HepG2 (cell line): ENCODE measurements at regions not wholly inside any gene's neighbourhood (a gene's known extent, or its start where the extent isn't known, plus 50 kb on each side); places are given as distances from the start of the nearest gene placed in this dataset.

ENCODE experiments used
- ATAC-seq: fragments of 200-7000 bp; cut with Tn5 transposase; 3 replicates; pipeline ENCODE4 v1.9.1; 2020; ENCODE audit warnings: mild to moderate bottlenecking, moderate library complexity
- BruUV-seq: library from RNA; stranded (reverse); fragments of 400-500 nt; replicated peaks from 2 replicates; lab custom pipeline; 2021; lab: Mats Ljungman, UMichigan
- CTCF ChIA-PET: fragments of 300-600 bp; formaldehyde crosslinking; extraction: SDS; loops from one replicate; lab custom pipeline; 2021; ENCODE audit warnings: low total read pairs, inconsistent platforms, low intra/inter-chr PET ratio; lab: Yijun Ruan, JAX
- POLR2A ChIA-PET: fragments of 350-600 bp; sonication (Branson Sonifier 250); formaldehyde crosslinking; loops from one replicate; lab custom pipeline; 2020; ENCODE audit warnings: antibody characterized with exemption, inconsistent platforms; lab: Yijun Ruan, JAX
- DNase-seq: peaks from one replicate; pipeline ENCODE4 v3.0.0-alpha.2; 2015; ENCODE audit warnings: low spot score
- FAIRE-seq: peaks from 3 replicates; lab custom pipeline; 2011; peaks lifted over from hg19 to GRCh38; lab: Jason Lieb, UNC
- H2AFZ ChIP-seq: one replicate; pipeline ENCODE4 v1.6.1; 2011; ENCODE audit warnings: low read length, inconsistent platforms
- H3K27ac ChIP-seq: fragments of 300-600 bp; 3 replicates; pipeline ENCODE4 v1.8.0; 2011; ENCODE audit warnings: mixed run types, mild to moderate bottlenecking, mixed read lengths, low read length, inconsistent platforms; ENCODE audit not compliant: insufficient read depth; ENCODE audit errors: extremely low read length
- H3K27me3 ChIP-seq, 2 experiments: fragments of 200-600 bp in 1 of 2; 2 replicates in 1 of 2; 3 replicates in 1 of 2; pipeline versions ENCODE4 v1.6.0 to v1.8.0; 2011; ENCODE audit warnings: low read length in 2 of 2, mild to moderate bottlenecking in 2 of 2, moderate library complexity in 2 of 2, inconsistent platforms in 1 of 2; ENCODE audit not compliant: insufficient read depth in 2 of 2, control insufficient read depth in 1 of 2
- H3K36me3 ChIP-seq, 2 experiments: fragments of 200-600 bp in 1 of 2; replicated peaks in 1 of 2; 2 replicates in 1 of 2; 3 replicates in 1 of 2; pipeline versions ENCODE4 v1.5.1 to v1.8.0; 2011; ENCODE audit warnings: low read length in 2 of 2, inconsistent platforms in 1 of 2; ENCODE audit not compliant: insufficient read depth in 2 of 2, control insufficient read depth in 1 of 2
- H3K4me1 ChIP-seq: 2 replicates; pipeline ENCODE4 v1.5.1; 2012; ENCODE audit warnings: low read length, inconsistent platforms; ENCODE audit not compliant: insufficient read depth
- H3K4me2 ChIP-seq: 2 replicates; pipeline ENCODE4 v1.6.0; 2011; ENCODE audit warnings: low read depth, low read length, inconsistent platforms
- H3K4me3 ChIP-seq, 3 experiments: fragments of 200-600 bp in 1 of 3; sonication (generic), shearing (Covaris generic) in 1 of 3; replicated peaks in 1 of 3; 2 replicates each; pipeline ENCODE4 v1.5.1; 2011 to 2016; ENCODE audit warnings: low read length in 3 of 3, inconsistent platforms in 2 of 3, low read depth in 2 of 3, mild to moderate bottlenecking in 2 of 3, control low read depth in 1 of 3, mixed read lengths in 1 of 3; ENCODE audit not compliant: insufficient read depth in 1 of 3
- H3K79me2 ChIP-seq: one replicate; pipeline ENCODE4 v1.6.1; 2011; ENCODE audit warnings: low read length, inconsistent platforms; ENCODE audit not compliant: insufficient read depth
- H3K9ac ChIP-seq: 2 replicates; pipeline ENCODE4 v1.6.0; 2011; ENCODE audit warnings: mild to moderate bottlenecking, low read depth, low read length, inconsistent platforms; ENCODE audit not compliant: insufficient read depth
- H3K9me3 ChIP-seq: 2 replicates; pipeline ENCODE4 v1.5.1; 2012; ENCODE audit warnings: mild to moderate bottlenecking, low read length
- H4K20me1 ChIP-seq: 2 replicates; pipeline ENCODE4 v1.6.0; 2011; ENCODE audit warnings: inconsistent platforms, mild to moderate bottlenecking, low read length, moderate library complexity; ENCODE audit not compliant: insufficient read depth
- BRD4 ChIP-seq: sonication (generic); formaldehyde crosslinking; IDR thresholded peaks from 2 replicates; pipeline ENCODE4 v1.4.0; 2020; ENCODE audit warnings: missing genetic modification reagents
- CENPT ChIP-seq: sonication (generic); formaldehyde crosslinking; IDR thresholded peaks from 2 replicates; pipeline ENCODE4 v1.8.0; 2022; ENCODE audit warnings: low read depth, mild to moderate bottlenecking, moderate library complexity, missing genetic modification reagents
- DNMT3B ChIP-seq: conservative IDR thresholded peaks from 2 replicates; pipeline ENCODE4 v1.6.1; 2016; ENCODE audit warnings: missing biosample characterization, control low read depth
- GTF3A ChIP-seq: sonication (generic); formaldehyde crosslinking; conservative IDR thresholded peaks from 2 replicates; pipeline ENCODE4 v1.4.0; 2020; ENCODE audit warnings: mild to moderate bottlenecking, missing genetic modification reagents
- HMGXB4 ChIP-seq, 2 experiments: sonication (generic) in 1 of 2; formaldehyde crosslinking in 1 of 2; IDR thresholded peaks; 2 replicates each; pipeline versions ENCODE4 v1.4.0 to v1.6.1; 2018 to 2020; ENCODE audit warnings: missing genetic modification reagents in 2 of 2, borderline replicate concordance in 1 of 2, low read depth in 1 of 2, mild to moderate bottlenecking in 1 of 2, missing biosample characterization in 1 of 2
- KDM4B ChIP-seq: sonication (generic); formaldehyde crosslinking; IDR thresholded peaks from 2 replicates; pipeline ENCODE4 v1.4.0; 2020; ENCODE audit warnings: missing genetic modification reagents
- KLF15 ChIP-seq: sonication (generic); formaldehyde crosslinking; IDR thresholded peaks from 2 replicates; pipeline ENCODE4 v1.8.1; 2023; ENCODE audit warnings: borderline replicate concordance, mild to moderate bottlenecking, inconsistent platforms, missing genetic modification reagents, mixed read lengths
- NFIC ChIP-seq: IDR thresholded peaks from 2 replicates; pipeline ENCODE4 v1.6.1; 2012; ENCODE audit warnings: mild to moderate bottlenecking, low read length, inconsistent platforms
- NKX3-1 ChIP-seq: sonication (generic); formaldehyde crosslinking; IDR thresholded peaks from 2 replicates; pipeline ENCODE4 v1.5.0; 2020; ENCODE audit warnings: missing genetic modification reagents
- YEATS2 ChIP-seq: sonication (generic); formaldehyde crosslinking; IDR thresholded peaks from 2 replicates; pipeline ENCODE4 v1.4.0; 2020; ENCODE audit warnings: missing genetic modification reagents, borderline replicate concordance
- ZNF225 ChIP-seq: sonication (generic); formaldehyde crosslinking; IDR thresholded peaks from 2 replicates; pipeline ENCODE4 v1.4.0; 2020; ENCODE audit warnings: mild to moderate bottlenecking, missing genetic modification reagents
- ZNF350 ChIP-seq: sonication (generic); formaldehyde crosslinking; IDR thresholded peaks from 2 replicates; pipeline ENCODE4 v1.4.0; 2020; ENCODE audit warnings: mild to moderate bottlenecking, low read depth, missing genetic modification reagents, borderline replicate concordance
- ZNF354B ChIP-seq: sonication (generic); formaldehyde crosslinking; IDR thresholded peaks from 2 replicates; pipeline ENCODE4 v1.8.0; 2022; ENCODE audit warnings: mild to moderate bottlenecking, missing genetic modification reagents
- ZNF501 ChIP-seq: sonication (generic); formaldehyde crosslinking; IDR thresholded peaks from 2 replicates; pipeline ENCODE4 v1.5.1; 2020; ENCODE audit warnings: mild to moderate bottlenecking, moderate library complexity, missing genetic modification reagents
- ZNF572 ChIP-seq: sonication (generic); formaldehyde crosslinking; IDR thresholded peaks from 2 replicates; pipeline ENCODE4 v1.5.1; 2020; ENCODE audit warnings: mild to moderate bottlenecking, missing genetic modification reagents
- ZNF678 ChIP-seq: sonication (generic); formaldehyde crosslinking; IDR thresholded peaks from 2 replicates; pipeline ENCODE4 v1.4.0; 2020; ENCODE audit warnings: mild to moderate bottlenecking, missing genetic modification reagents
- WGBS: methylation state at CpG from one replicate; pipeline ENCODE4 v1.1.6; 2017; ENCODE audit warnings: low lambda C conversion rate; 5-methylcytosine and 5-hydroxymethylcytosine counted together
- in situ Hi-C: cut with HindIII; loops from 2 replicates; pipeline ENCODE4 v1.10.0; 2017; ENCODE audit warnings: low pct_unique_long_range_greater_than_20kb; ENCODE audit not compliant: extremely low pct_ligation_motif_present
- intact Hi-C: fragments of 100-400 bp; cut with micrococcal nuclease; formaldehyde crosslinking; loops from one replicate; pipeline ENCODE4 v1.10.0; 2022; ENCODE audit not compliant: unreplicated experiment

- DNase-seq (no peak), FAIRE-seq (no peak), ATAC-seq (no peak)
- Histone ChIP-seq H3K27me3 (no peaks in the 10 kb centered on the region; a peak in 1 of 5 replicates), H3K4me1 (no peaks in the 10 kb centered on the region), H3K36me3 (no peaks in the 10 kb centered on the region), H3K27ac (no peak overlapping the region), H3K4me3 (no peak overlapping the region), H3K9me3 (peaks cover 89% of the 10 kb centered on the region), H3K9ac (no peak overlapping the region), H3K4me2 (no peak overlapping the region), H4K20me1 (no peaks in the 10 kb centered on the region), H2AFZ (no peak overlapping the region), H3K79me2 (no peaks in the 10 kb centered on the region)
- POLR2A ChIA-PET, result no interaction called here
- in situ Hi-C loops (no loop called here), intact Hi-C loops (no loop called here)
- TF ChIP-seq NKX3-1, result no peak
- TF ChIP-seq HMGXB4 (CRISPR knock-in tag; IDR thresholded peaks at IDR 0.05; ENCODE audit: borderline replicate concordance in 1 of 2, low read depth in 1 of 2), result no peak
- TF ChIP-seq CENPT (CRISPR knock-in tag), result no peak
- no peak for TF ChIP-seq ZNF572 (CRISPR knock-in tag)
- TF ChIP-seq ZNF501, result no peak
- no peak for TF ChIP-seq ZNF350
- no peak for TF ChIP-seq DNMT3B
- no peak for TF ChIP-seq NFIC
- TF ChIP-seq ZNF225 (CRISPR knock-in tag), result no peak
- no peak for TF ChIP-seq GTF3A (CRISPR knock-in tag)
- TF ChIP-seq ZNF678 (CRISPR knock-in tag), result no peak
- TF ChIP-seq KDM4B (CRISPR knock-in tag), result no peak
- no peak for TF ChIP-seq ZNF354B (CRISPR knock-in tag)
- no peak for TF ChIP-seq BRD4 (CRISPR knock-in tag)
- no peak for TF ChIP-seq YEATS2 (CRISPR knock-in tag)
- TF ChIP-seq KLF15 (CRISPR knock-in tag), result no peak
- BruUV-seq, result no TSS peak
- CTCF ChIA-PET, result no interaction called here
- 3% methylated on average over 4 of the region's 4 CpGs for WGBS
Observed at GRCh38 chr5:4383102-4383501, 757.0 kb upstream of the ADAMTS16 start.
